Thoracic aorta (tissue), 2 donors: ENCODE measurements at regions not wholly inside any gene's neighbourhood (a gene's known extent, or its start where the extent isn't known, plus 50 kb on each side); places are given as distances from the start of the nearest gene placed in this dataset.

Experiments
- ATAC-seq: fragments of 150-250 bp; one replicate; pipeline ENCODE4 v1.8.0; 2017; ENCODE audit warnings: low read depth; ENCODE audit not compliant: insufficient number of reproducible peaks, low FRiP score
- DNase-seq: peaks from one replicate; pipeline ENCODE4 v3.0.0-alpha.2; 2020; ENCODE audit warnings: low spot score
- H3K27ac ChIP-seq, 2 donors: fragments of 200-600 bp; sonication (generic); 1 replicate in 1 of 2; 2 replicates in 1 of 2; pipeline ENCODE4 v1.5.1; 2016; ENCODE audit warnings: mild to moderate bottlenecking in 2 of 2, moderate library complexity in 2 of 2
- H3K27me3 ChIP-seq: fragments of 200-600 bp; sonication (generic); replicated peaks from 2 replicates; pipeline ENCODE4 v1.6.0; 2016; ENCODE audit warnings: mild to moderate bottlenecking; ENCODE audit not compliant: insufficient read depth
- H3K36me3 ChIP-seq: fragments of 200-600 bp; sonication (generic); one replicate; pipeline ENCODE4 v1.5.1; 2016
- H3K4me1 ChIP-seq, 2 donors: fragments of 200-600 bp; sonication (generic); 1 replicate in 1 of 2; 2 replicates in 1 of 2; pipeline versions ENCODE4 v1.5.1 to v1.6.0; 2016; ENCODE audit warnings: low read depth in 2 of 2, mild to moderate bottlenecking in 1 of 2; ENCODE audit not compliant: control insufficient read depth in 1 of 2
- H3K4me3 ChIP-seq: fragments of 200-600 bp; sonication (generic); 2 replicates; pipeline ENCODE4 v1.5.1; 2016; ENCODE audit warnings: mild to moderate bottlenecking
- H3K9me3 ChIP-seq: fragments of 200-600 bp; sonication (generic); 2 replicates; pipeline ENCODE4 v1.5.1; 2016
- TF ChIP-seq, protein P1 (sequence below): fragments of 200-600 bp; sonication (generic); IDR thresholded peaks from one replicate; pipeline ENCODE4 v1.5.1; 2019; ENCODE audit warnings: antibody characterized with exemption

DNA sequence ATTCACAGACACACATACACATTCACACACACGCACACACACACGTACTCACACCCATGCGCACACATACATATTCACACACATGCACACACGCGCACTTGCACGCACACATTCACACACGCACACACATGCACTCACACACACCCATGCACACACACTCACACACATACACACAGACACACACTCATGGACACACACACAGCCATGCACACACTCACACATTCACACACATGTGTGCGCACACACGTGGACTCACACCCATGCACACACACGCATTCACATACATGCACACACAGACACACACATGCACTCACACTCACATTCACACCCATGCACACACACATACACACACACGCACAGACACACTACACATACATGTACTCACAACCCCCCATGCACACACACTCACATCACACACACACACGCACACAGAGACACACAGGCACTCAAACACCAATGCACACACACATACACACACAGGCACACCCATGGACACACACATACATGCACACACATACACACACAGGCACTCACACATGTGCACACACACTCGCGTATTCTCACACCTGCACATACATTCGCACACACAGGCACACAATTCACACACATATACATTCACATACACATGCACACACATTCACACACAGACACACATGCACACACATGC, 589.1 kb downstream of the PTPRU start:
- Histone ChIP-seq H3K4me3 (no peak overlapping the region), H3K4me1 (no peaks in the 10 kb centered on the region), H3K9me3 (no peaks in the 10 kb centered on the region), H3K27ac (no peak overlapping the region), H3K36me3 (no peaks in the 10 kb centered on the region), H3K27me3 (no peaks in the 10 kb centered on the region)
- no peak for ATAC-seq
- TF ChIP-seq, protein P1, sequence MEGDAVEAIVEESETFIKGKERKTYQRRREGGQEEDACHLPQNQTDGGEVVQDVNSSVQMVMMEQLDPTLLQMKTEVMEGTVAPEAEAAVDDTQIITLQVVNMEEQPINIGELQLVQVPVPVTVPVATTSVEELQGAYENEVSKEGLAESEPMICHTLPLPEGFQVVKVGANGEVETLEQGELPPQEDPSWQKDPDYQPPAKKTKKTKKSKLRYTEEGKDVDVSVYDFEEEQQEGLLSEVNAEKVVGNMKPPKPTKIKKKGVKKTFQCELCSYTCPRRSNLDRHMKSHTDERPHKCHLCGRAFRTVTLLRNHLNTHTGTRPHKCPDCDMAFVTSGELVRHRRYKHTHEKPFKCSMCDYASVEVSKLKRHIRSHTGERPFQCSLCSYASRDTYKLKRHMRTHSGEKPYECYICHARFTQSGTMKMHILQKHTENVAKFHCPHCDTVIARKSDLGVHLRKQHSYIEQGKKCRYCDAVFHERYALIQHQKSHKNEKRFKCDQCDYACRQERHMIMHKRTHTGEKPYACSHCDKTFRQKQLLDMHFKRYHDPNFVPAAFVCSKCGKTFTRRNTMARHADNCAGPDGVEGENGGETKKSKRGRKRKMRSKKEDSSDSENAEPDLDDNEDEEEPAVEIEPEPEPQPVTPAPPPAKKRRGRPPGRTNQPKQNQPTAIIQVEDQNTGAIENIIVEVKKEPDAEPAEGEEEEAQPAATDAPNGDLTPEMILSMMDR: no peak
- no peak for DNase-seq

DNA sequence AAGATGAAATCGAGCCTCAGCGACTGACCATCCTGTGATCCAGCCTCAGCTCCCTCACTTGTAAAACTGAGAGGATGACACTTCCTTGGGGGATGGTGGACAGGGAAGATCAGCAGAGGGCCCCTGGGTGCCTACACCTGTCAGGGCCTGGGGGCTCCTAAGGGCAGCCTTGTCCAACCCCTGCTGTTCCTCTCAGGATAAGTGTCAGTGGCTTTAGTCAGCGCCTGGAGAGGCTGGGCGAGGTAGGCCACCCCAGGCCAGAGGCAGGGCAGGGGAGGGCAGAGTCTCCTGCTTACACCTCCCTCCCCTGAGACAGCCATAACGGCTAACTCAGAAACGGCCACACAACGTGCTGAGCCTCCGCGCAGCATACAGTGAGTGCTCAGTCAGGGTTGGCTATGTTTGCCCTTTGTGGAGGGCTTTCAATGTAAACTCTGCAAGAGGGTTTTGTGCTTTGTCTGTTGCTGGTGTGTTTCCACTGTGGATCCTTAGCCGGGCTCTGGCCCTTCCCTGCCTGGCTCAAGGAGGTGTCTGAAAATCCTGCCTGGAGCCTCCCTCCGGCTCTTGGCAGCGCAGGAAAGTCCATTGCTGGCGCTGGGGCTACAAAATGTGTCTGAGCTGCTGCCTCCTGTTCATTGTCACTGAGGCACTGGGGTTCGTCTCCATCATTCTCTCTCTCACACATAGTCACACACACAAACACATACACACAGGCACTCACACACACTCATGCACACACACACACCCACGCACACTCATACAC, 588.4 kb downstream of the PTPRU start:
- no peak for ATAC-seq
- H3K36me3 ChIP-seq: no peaks in the 10 kb centered on the region
- no peaks in the 10 kb centered on the region for H3K4me1 ChIP-seq
- TF ChIP-seq, protein P1: no peak
- no peaks in the 10 kb centered on the region for H3K9me3 ChIP-seq
- H3K27me3 ChIP-seq: no peaks in the 10 kb centered on the region
- no peak for DNase-seq
- H3K27ac ChIP-seq: no peak overlapping the region
- no peak overlapping the region for H3K4me3 ChIP-seq

DNA sequence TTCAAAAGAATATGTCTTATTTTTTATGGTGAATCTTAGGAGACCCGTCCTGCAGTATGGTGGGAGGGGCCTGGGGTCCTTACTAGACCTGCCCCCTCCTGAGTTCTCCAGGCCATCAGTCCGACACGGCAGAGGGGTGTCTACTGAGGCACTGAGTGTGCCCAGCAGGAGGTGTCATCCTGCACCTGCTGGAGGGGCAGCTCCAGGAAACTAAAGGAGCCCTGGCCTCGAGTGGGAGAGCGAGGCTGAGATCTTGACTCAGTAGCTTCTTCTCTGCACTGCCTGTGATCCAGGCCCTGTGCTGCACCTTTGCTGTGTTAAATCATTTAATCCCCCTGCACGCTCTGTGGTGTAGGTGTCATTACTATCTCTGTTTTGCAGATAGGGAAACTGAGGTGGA, 587.7 kb downstream of the PTPRU start:
- H3K4me3 ChIP-seq: no peak overlapping the region
- H3K4me1 ChIP-seq: no peaks in the 10 kb centered on the region
- TF ChIP-seq, protein P1: no peak
- no peaks in the 10 kb centered on the region for H3K27me3 ChIP-seq
- no peak for DNase-seq
- ATAC-seq: no peak
- H3K27ac ChIP-seq: no peak overlapping the region
- no peaks in the 10 kb centered on the region for H3K36me3 ChIP-seq
- no peaks in the 10 kb centered on the region for H3K9me3 ChIP-seq

DNA sequence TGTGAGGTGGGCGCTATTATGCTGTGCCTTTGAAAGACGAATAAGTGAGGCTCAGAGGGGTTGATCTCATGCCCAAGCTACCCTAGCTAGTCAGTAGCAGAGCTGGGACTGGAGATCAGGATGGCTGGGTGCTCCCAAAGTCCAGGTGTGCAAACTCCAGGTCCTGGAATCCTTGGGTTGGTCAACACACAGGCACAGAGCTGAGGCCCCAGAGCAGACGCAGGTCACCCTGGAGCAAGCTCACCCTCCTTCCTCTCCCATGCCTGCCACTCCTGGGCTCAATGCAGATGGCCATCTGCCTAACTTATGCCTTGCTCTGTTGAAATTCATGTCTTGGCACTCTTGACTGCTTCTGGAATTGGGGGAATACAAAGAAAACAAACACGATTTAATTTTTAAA, 587.2 kb downstream of the PTPRU start:
- no peaks in the 10 kb centered on the region for H3K27me3 ChIP-seq
- H3K9me3 ChIP-seq: no peaks in the 10 kb centered on the region
- DNase-seq (no peak), ATAC-seq (no peak)
- H3K4me3 ChIP-seq: no peak overlapping the region
- H3K4me1 ChIP-seq: no peaks in the 10 kb centered on the region
- H3K36me3 ChIP-seq: no peaks in the 10 kb centered on the region
- TF ChIP-seq, protein P1: no peak
- no peak overlapping the region for H3K27ac ChIP-seq

DNA sequence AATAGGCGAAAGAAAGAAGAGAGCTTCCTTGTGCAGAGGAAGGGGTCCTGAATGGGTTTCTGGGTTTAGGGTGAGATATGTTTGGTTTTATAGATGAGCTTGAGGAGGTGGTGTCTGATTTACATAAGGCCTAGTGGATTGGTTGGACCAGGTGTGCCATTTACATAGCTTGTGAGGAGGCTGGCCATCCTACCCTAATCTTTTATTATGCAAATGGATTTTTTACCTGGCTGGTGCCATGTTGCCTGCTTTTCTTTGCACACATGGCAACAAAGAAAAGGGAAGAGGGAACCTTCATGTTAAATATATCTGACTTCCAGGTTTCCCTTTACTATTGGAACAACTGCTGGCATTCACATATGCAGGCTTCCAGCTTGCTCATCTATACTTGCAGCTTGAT, 585.3 kb downstream of the PTPRU start:
- Histone ChIP-seq H3K9me3 (no peaks in the 10 kb centered on the region), H3K4me3 (no peak overlapping the region), H3K27me3 (no peaks in the 10 kb centered on the region), H3K4me1 (no peaks in the 10 kb centered on the region), H3K27ac (no peak overlapping the region), H3K36me3 (no peaks in the 10 kb centered on the region)
- TF ChIP-seq, protein P1: no peak
- DNase-seq (no peak), ATAC-seq (no peak)
